ENCODE measurements at regions not wholly inside any gene's neighbourhood (a gene's known extent, or its start where the extent isn't known, plus 50 kb on each side); places are given as distances from the start of the nearest gene placed in this dataset.

- no peak overlapping the region for H3K4me3 ChIP-seq (ENCODE audit: low read depth, low read length)
- no peak for DNase-seq (ENCODE audit: low read depth)
- no peak for TF ChIP-seq CTCF (IDR thresholded peaks at IDR 0.05; ENCODE audit: low read depth, low read length, missing control alignments)
- in situ Hi-C loops (cut with HindIII; ENCODE audit: low sequenced_read_pairs), result no loop called here
These were observed 87.1 kb upstream of the SELENOP start for GRCh38 chr5:42898760-42899159.

GRCh38 chr5:42896523-42896922 is 84.8 kb upstream of the SELENOP start:
- no peak for TF ChIP-seq CTCF (IDR thresholded peaks at IDR 0.05; ENCODE audit: low read depth, low read length, missing control alignments)
- in situ Hi-C loops (cut with HindIII; ENCODE audit: low sequenced_read_pairs), result no loop called here
- no peak overlapping the region for H3K4me3 ChIP-seq (ENCODE audit: low read depth, low read length)

GRCh38 chr5:42894057-42894456 is 82.4 kb upstream of the SELENOP start:
- no peak overlapping the region for H3K4me3 ChIP-seq (ENCODE audit: low read depth, low read length)
- DNase-seq (ENCODE audit: low read depth), result no peak
- in situ Hi-C loops (cut with HindIII; ENCODE audit: low sequenced_read_pairs), result no loop called here
- peak; percentile 14 for TF ChIP-seq CTCF (IDR thresholded peaks at IDR 0.05; ENCODE audit: low read depth, low read length, missing control alignments)

More at GRCh38 chr5:42896523-42896922, 84.8 kb upstream of the SELENOP start:
- no peak for DNase-seq (ENCODE audit: low read depth)

- TF ChIP-seq CTCF (IDR thresholded peaks at IDR 0.05; ENCODE audit: low read depth, low read length, missing control alignments), result peak; percentile 96
- DNase-seq (ENCODE audit: low read depth), result peak; percentile 69
These were observed 77.7 kb upstream of the SELENOP start for GRCh38 chr5:42889311-42889933.

GRCh38 chr5:42888771-42889170 is 77.1 kb upstream of the SELENOP start:
- in situ Hi-C loops (cut with HindIII; ENCODE audit: low sequenced_read_pairs), result no loop called here
- no peak overlapping the region for H3K4me3 ChIP-seq (ENCODE audit: low read depth, low read length)
- no peak for DNase-seq (ENCODE audit: low read depth)
- no peak for TF ChIP-seq CTCF (IDR thresholded peaks at IDR 0.05; ENCODE audit: low read depth, low read length, missing control alignments)

More at GRCh38 chr5:42889311-42889933, 77.7 kb upstream of the SELENOP start:
- no peak overlapping the region for H3K4me3 ChIP-seq (ENCODE audit: low read depth, low read length)
- in situ Hi-C loops (cut with HindIII; ENCODE audit: low sequenced_read_pairs), result no loop called here

GRCh38 chr5:42887575-42887974 is 75.9 kb upstream of the SELENOP start:
- DNase-seq (ENCODE audit: low read depth), result no peak
- H3K4me3 ChIP-seq (ENCODE audit: low read depth, low read length), result no peak overlapping the region
- in situ Hi-C loops (cut with HindIII; ENCODE audit: low sequenced_read_pairs), result no loop called here
- TF ChIP-seq CTCF (IDR thresholded peaks at IDR 0.05; ENCODE audit: low read depth, low read length, missing control alignments), result no peak

Data from astrocyte of the cerebellum (primary cell).